ENCODE measurements at regions not wholly inside any gene's neighbourhood (a gene's known extent, or its start where the extent isn't known, plus 50 kb on each side); places are given as distances from the start of the nearest gene placed in this dataset.

- 41 to 71% (median 50%) methylated on average over 2 of the region's 2 CpGs for WGBS, 3 donors
- H3K36me3 ChIP-seq (ENCODE audit: insufficient read depth in 1 of 2, low read depth in 1 of 2) = no peaks in the 10 kb centered on the region
- intact Hi-C loops (cut with DNase I) = no loop called here
- H3K4me3 ChIP-seq = no peak overlapping the region
- DNase-seq (no peak), ATAC-seq (no peak)
- no peaks in the 10 kb centered on the region for H3K9me3 ChIP-seq
- H3K27me3 ChIP-seq (ENCODE audit: insufficient read depth in 3 of 3, low read length in 2 of 3) = no peaks in the 10 kb centered on the region
- H3K4me1 ChIP-seq = no peaks in the 10 kb centered on the region
- no peak overlapping the region for H3K27ac ChIP-seq
- TF ChIP-seq CTCF (IDR thresholded peaks at IDR 0.05) = no peak
Observed at GRCh38 chr5:99640646-99641045, 711.8 kb upstream of the CHD1 start.

- TF ChIP-seq CTCF (IDR thresholded peaks at IDR 0.05) = no peak
- H3K27ac ChIP-seq = no peak overlapping the region
- no peaks in the 10 kb centered on the region for H3K27me3 ChIP-seq (ENCODE audit: insufficient read depth in 3 of 3, low read length in 2 of 3)
- H3K4me1 ChIP-seq = no peaks in the 10 kb centered on the region
- H3K9me3 ChIP-seq = no peaks in the 10 kb centered on the region
- H3K4me3 ChIP-seq = no peak overlapping the region
- DNase-seq = no peak
- no peak for ATAC-seq
- H3K36me3 ChIP-seq (ENCODE audit: insufficient read depth in 1 of 2, low read depth in 1 of 2) = no peaks in the 10 kb centered on the region
- intact Hi-C loops (cut with DNase I) = no loop called here
Observed at GRCh38 chr5:99639905-99640304, 711.1 kb upstream of the CHD1 start.

GRCh38 chr5:99636663-99637062, 707.9 kb upstream of the CHD1 start:
- intact Hi-C loops (cut with DNase I) = no loop called here
- no peak overlapping the region for H3K4me3 ChIP-seq
- H3K27me3 ChIP-seq (ENCODE audit: insufficient read depth in 3 of 3, low read length in 2 of 3) = no peaks in the 10 kb centered on the region
- DNase-seq = no peak
- H3K36me3 ChIP-seq (ENCODE audit: insufficient read depth in 1 of 2, low read depth in 1 of 2) = no peaks in the 10 kb centered on the region
- TF ChIP-seq CTCF (IDR thresholded peaks at IDR 0.05) = no peak
- no peaks in the 10 kb centered on the region for H3K9me3 ChIP-seq
- WGBS, 3 donors = 67 to 78% (median 73%) methylated on average over 2 of the region's 2 CpGs
- H3K4me1 ChIP-seq = no peaks in the 10 kb centered on the region
- no peak overlapping the region for H3K27ac ChIP-seq
- ATAC-seq = no peak

GRCh38 chr5:99621772-99622681, 693.2 kb upstream of the CHD1 start:
- Histone ChIP-seq H3K36me3 (ENCODE audit: insufficient read depth in 1 of 2, low read depth in 1 of 2) (no peaks in the 10 kb centered on the region), H3K27me3 (ENCODE audit: insufficient read depth in 3 of 3, low read length in 2 of 3) (no peaks in the 10 kb centered on the region), H3K27ac (no peak overlapping the region), H3K4me3 (no peak overlapping the region), H3K4me1 (no peaks in the 10 kb centered on the region), H3K9me3 (no peaks in the 10 kb centered on the region)
- ATAC-seq = no peak
- WGBS, 3 donors = 61 to 69% (median 66%) methylated on average over 12 of the region's 12 CpGs
- TF ChIP-seq CTCF (IDR thresholded peaks at IDR 0.05) = no peak
- intact Hi-C loops (cut with DNase I) = no loop called here
- DNase-seq = no peak

GRCh38 chr5:99617335-99617734, 688.5 kb upstream of the CHD1 start:
- no peaks in the 10 kb centered on the region for H3K9me3 ChIP-seq
- H3K4me1 ChIP-seq = no peaks in the 10 kb centered on the region

More at GRCh38 chr5:99617335-99617734, 688.5 kb upstream of the CHD1 start:
- Histone ChIP-seq H3K36me3 (ENCODE audit: insufficient read depth in 1 of 2, low read depth in 1 of 2) (no peaks in the 10 kb centered on the region), H3K27ac (no peak overlapping the region), H3K27me3 (ENCODE audit: insufficient read depth in 3 of 3, low read length in 2 of 3) (no peaks in the 10 kb centered on the region), H3K4me3 (no peak overlapping the region)
- DNase-seq (no peak), ATAC-seq (no peak)
- intact Hi-C loops (cut with DNase I) = no loop called here
- TF ChIP-seq CTCF (IDR thresholded peaks at IDR 0.05) = no peak
- 90 to 94% (median 92%) methylated on average over 8 of the region's 8 CpGs for WGBS, 3 donors
